ENCODE measurements at regions not wholly inside any gene's neighbourhood (a gene's known extent, or its start where the extent isn't known, plus 50 kb on each side); places are given as distances from the start of the nearest gene placed in this dataset.

DNA sequence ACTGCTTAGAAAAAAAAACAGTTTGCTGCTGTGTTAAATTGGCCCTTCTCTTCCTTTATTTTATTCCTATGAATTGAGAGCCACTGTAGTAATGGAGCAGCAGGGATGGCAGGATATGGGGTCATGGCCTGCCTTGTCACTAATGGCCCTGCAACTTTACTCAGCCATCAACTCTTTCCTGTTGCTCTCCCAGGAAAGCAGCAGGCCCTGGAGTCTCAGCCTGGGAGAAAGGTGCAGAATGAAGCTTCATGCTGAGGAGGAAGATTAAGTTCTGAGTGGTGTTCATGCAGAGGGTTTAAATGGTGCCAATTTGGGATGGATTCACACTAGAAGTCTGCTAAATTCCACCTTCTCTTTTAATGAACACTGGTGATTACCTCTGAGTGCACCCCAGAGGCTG lies 285.6 kb downstream of the GPAT3 start:
- Histone ChIP-seq H3K18ac (ENCODE audit: insufficient read length, low read depth, low read length) (no peak overlapping the region), H3K9me3 (ENCODE audit: control insufficient read depth, low read depth, low read length) (no peaks in the 10 kb centered on the region), H3T11ph (ENCODE audit: low read length) (no peak overlapping the region), H4K5ac (ENCODE audit: insufficient read length, low read depth, low read length) (no peak overlapping the region), H4K91ac (ENCODE audit: insufficient read length, low read depth, low read length) (no peak overlapping the region), H2AK5ac (ENCODE audit: insufficient read length, low read length) (no peak overlapping the region), H3K14ac (ENCODE audit: insufficient read depth, low read length) (no peak overlapping the region), H2BK15ac (ENCODE audit: low read depth, low read length) (no peak overlapping the region), H4K8ac (replicated peaks; ENCODE audit: insufficient read length, low read depth, low read length) (no peak overlapping the region), H2BK5ac (ENCODE audit: insufficient read length, low read length) (no peak overlapping the region), H3K79me2 (ENCODE audit: insufficient read depth, low read length) (no peaks in the 10 kb centered on the region), H2BK12ac (ENCODE audit: insufficient read length, low read depth, low read length) (no peak overlapping the region), H2AFZ (ENCODE audit: low read length) (no peak overlapping the region), H2BK120ac (ENCODE audit: low read depth, low read length, poor library complexity, severe bottlenecking) (no peak overlapping the region), H3K79me1 (ENCODE audit: insufficient read depth, low read depth, low read length, poor library complexity, severe bottlenecking) (no peaks in the 10 kb centered on the region), H3K4me2 (ENCODE audit: insufficient read depth, insufficient read length, low read length) (no peak overlapping the region), H3K56ac (ENCODE audit: insufficient read length, low read depth, low read length) (no peak overlapping the region), H2BK20ac (ENCODE audit: low read depth, low read length, poor library complexity, severe bottlenecking) (no peak overlapping the region), H3K27ac (ENCODE audit: insufficient read length, low read depth, low read length) (no peak overlapping the region), H4K20me1 (ENCODE audit: control insufficient read depth, insufficient read depth, insufficient read length) (no peaks in the 10 kb centered on the region), H3K9ac (ENCODE audit: extremely low read depth, insufficient read length, low read length) (no peak overlapping the region), H3K27me3 (ENCODE audit: insufficient read depth, low read length) (no peaks in the 10 kb centered on the region), H3K23ac (ENCODE audit: insufficient read length, low read depth, low read length) (no peak overlapping the region), H3K4ac (ENCODE audit: low read depth, low read length) (no peak overlapping the region), H3K4me1 (ENCODE audit: insufficient read depth, low read length) (no peaks in the 10 kb centered on the region), H3K23me2 (ENCODE audit: insufficient read length, low read depth, low read length, poor library complexity, severe bottlenecking) (no peaks in the 10 kb centered on the region)
- H3K27me3 Mint-ChIP-seq (ENCODE audit: low read depth): no peaks in the 10 kb centered on the region
- TF ChIP-seq, protein P1, sequence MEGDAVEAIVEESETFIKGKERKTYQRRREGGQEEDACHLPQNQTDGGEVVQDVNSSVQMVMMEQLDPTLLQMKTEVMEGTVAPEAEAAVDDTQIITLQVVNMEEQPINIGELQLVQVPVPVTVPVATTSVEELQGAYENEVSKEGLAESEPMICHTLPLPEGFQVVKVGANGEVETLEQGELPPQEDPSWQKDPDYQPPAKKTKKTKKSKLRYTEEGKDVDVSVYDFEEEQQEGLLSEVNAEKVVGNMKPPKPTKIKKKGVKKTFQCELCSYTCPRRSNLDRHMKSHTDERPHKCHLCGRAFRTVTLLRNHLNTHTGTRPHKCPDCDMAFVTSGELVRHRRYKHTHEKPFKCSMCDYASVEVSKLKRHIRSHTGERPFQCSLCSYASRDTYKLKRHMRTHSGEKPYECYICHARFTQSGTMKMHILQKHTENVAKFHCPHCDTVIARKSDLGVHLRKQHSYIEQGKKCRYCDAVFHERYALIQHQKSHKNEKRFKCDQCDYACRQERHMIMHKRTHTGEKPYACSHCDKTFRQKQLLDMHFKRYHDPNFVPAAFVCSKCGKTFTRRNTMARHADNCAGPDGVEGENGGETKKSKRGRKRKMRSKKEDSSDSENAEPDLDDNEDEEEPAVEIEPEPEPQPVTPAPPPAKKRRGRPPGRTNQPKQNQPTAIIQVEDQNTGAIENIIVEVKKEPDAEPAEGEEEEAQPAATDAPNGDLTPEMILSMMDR (conservative IDR thresholded peaks at IDR 0.05): no peak
- peaks cover 0 to 8% of the 10 kb centered on the region in 2 experiments; a peak in 4 of 5 replicates for H3K9me3 Mint-ChIP-seq
- H3K27ac Mint-ChIP-seq: no peak overlapping the region; a peak in 1 of 7 replicates
- peaks cover 0 to 6% (median 5%) of the 10 kb centered on the region in 3 experiments; a peak in 3 of 7 replicates for H3K36me3 Mint-ChIP-seq (ENCODE audit: insufficient read depth in 1 of 3, low read depth in 3 of 3)
- no peak for DNase-seq
- peaks cover 6 to 7% of the 10 kb centered on the region in 2 experiments for H3K4me1 Mint-ChIP-seq
- H3K4me3 Mint-ChIP-seq: no peak overlapping the region
